Neural crest cell (in vitro differentiated cells): ENCODE measurements at regions not wholly inside any gene's neighbourhood (a gene's known extent, or its start where the extent isn't known, plus 50 kb on each side); places are given as distances from the start of the nearest gene placed in this dataset.

Experiments
- DNase-seq: peaks from one replicate; pipeline ENCODE4 v3.0.0; 2021; ENCODE audit warnings: low read depth, mixed read lengths, low spot score
- H3K27ac Mint-ChIP-seq: one replicate; pipeline ENCODE4 v1.8.0; 2021; ENCODE audit warnings: mild to moderate bottlenecking, mixed read lengths; ENCODE audit not compliant: unreplicated experiment
- H3K27me3 Mint-ChIP-seq: 2 replicates; pipeline ENCODE4 v1.8.0; 2021; ENCODE audit warnings: low read depth, mild to moderate bottlenecking, mixed read lengths
- H3K36me3 Mint-ChIP-seq: 2 replicates; pipeline ENCODE4 v1.8.0; 2021; ENCODE audit warnings: low read depth, mild to moderate bottlenecking, mixed read lengths
- H3K4me1 Mint-ChIP-seq: 2 replicates; pipeline ENCODE4 v1.8.0; 2021; ENCODE audit warnings: mixed read lengths
- H3K4me3 Mint-ChIP-seq: one replicate; pipeline ENCODE4 v1.8.0; 2021; ENCODE audit warnings: mild to moderate bottlenecking, mixed read lengths
- H3K9me3 Mint-ChIP-seq: 2 replicates; pipeline ENCODE4 v1.8.0; 2021; ENCODE audit warnings: mixed read lengths
- CTCF ChIP-seq: fragments of 200-600 bp; sonication (generic); conservative IDR thresholded peaks from 2 replicates; pipeline ENCODE4 v1.5.0; 2021; ENCODE audit warnings: antibody characterized with exemption, mild to moderate bottlenecking

- H3K4me3 Mint-ChIP-seq: no peak overlapping the region
- TF ChIP-seq CTCF: no peak
- peaks cover 11% of the 10 kb centered on the region for H3K9me3 Mint-ChIP-seq
- H3K4me1 Mint-ChIP-seq: peaks cover 5% of the 10 kb centered on the region
- no peaks in the 10 kb centered on the region for H3K27me3 Mint-ChIP-seq
- no peak for DNase-seq
- H3K27ac Mint-ChIP-seq: no peak overlapping the region
- H3K36me3 Mint-ChIP-seq: peaks cover 15% of the 10 kb centered on the region
Measured at GRCh38 chr6:113092795-113093194, 745.7 kb downstream of the RFPL4B start.

DNA sequence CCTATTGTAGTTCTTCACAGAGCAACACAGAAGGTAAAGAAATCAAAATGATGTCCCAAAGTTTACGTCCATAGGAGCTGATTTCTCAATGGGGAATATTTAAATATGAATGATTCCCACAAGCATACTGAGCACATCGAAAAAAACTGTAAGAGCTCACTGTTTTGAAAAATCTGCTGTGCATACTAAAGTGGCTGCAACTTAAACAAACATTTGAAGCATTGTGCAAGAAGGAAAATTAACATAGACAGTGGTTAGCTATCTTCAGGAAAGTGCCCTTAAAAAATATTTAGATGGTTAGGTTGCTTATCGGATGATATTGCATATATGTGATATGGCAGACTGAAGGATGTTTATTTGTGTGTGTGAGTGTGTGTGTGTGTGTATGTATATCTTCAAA, 747.6 kb downstream of the RFPL4B start:
- Mint-ChIP-seq H3K36me3 (peaks cover 9% of the 10 kb centered on the region), H3K27ac (no peak overlapping the region), H3K27me3 (no peaks in the 10 kb centered on the region), H3K4me1 (peaks cover 5% of the 10 kb centered on the region), H3K4me3 (no peak overlapping the region), H3K9me3 (peaks cover 6% of the 10 kb centered on the region)
- TF ChIP-seq CTCF: no peak
- DNase-seq: no peak

- Mint-ChIP-seq H3K4me3 (no peak overlapping the region), H3K4me1 (peaks cover 5% of the 10 kb centered on the region), H3K9me3 (peaks cover 9% of the 10 kb centered on the region), H3K27me3 (no peaks in the 10 kb centered on the region), H3K27ac (no peak overlapping the region), H3K36me3 (peaks cover 9% of the 10 kb centered on the region)
- no peak for TF ChIP-seq CTCF
- DNase-seq: no peak
Measured at GRCh38 chr6:113095841-113096240, 748.7 kb downstream of the RFPL4B start.

GRCh38 chr6:113102761-113103160, 754.4 kb upstream of the MARCKS start:
- H3K27me3 Mint-ChIP-seq: no peaks in the 10 kb centered on the region
- no peak for TF ChIP-seq CTCF
- peaks cover 17% of the 10 kb centered on the region for H3K9me3 Mint-ChIP-seq
- no peak for DNase-seq
- no peak overlapping the region for H3K4me3 Mint-ChIP-seq
- peak overlapping the region; percentile 85 for H3K27ac Mint-ChIP-seq
- peaks cover 14% of the 10 kb centered on the region for H3K4me1 Mint-ChIP-seq
- H3K36me3 Mint-ChIP-seq: peaks cover 7% of the 10 kb centered on the region

- peaks cover 11% of the 10 kb centered on the region for H3K36me3 Mint-ChIP-seq
- peaks cover 17% of the 10 kb centered on the region for H3K9me3 Mint-ChIP-seq
- H3K27ac Mint-ChIP-seq: no peak overlapping the region
- no peak overlapping the region for H3K4me3 Mint-ChIP-seq
- DNase-seq: no peak
- peaks cover 14% of the 10 kb centered on the region for H3K4me1 Mint-ChIP-seq
- H3K27me3 Mint-ChIP-seq: no peaks in the 10 kb centered on the region
- TF ChIP-seq CTCF: no peak
Measured at GRCh38 chr6:113103634-113104361, 753.3 kb upstream of the MARCKS start.
